ENCODE measurements at regions not wholly inside any gene's neighbourhood (a gene's known extent, or its start where the extent isn't known, plus 50 kb on each side); places are given as distances from the start of the nearest gene placed in this dataset.

- TF ChIP-seq CTCF (IDR thresholded peaks at IDR 0.05; ENCODE audit: control extremely low read depth, extremely low read depth) = no peak
These were observed 118.8 kb upstream of the RPS23 start for GRCh38 chr5:82396871-82397514.

GRCh38 chr5:82396396-82396795 lies 118.2 kb upstream of the RPS23 start:
- DNase-seq = peak in 1 of 3 donors; percentile 31
- no peaks in the 10 kb centered on the region for H3K27me3 ChIP-seq (ENCODE audit: control insufficient read depth in 3 of 3, insufficient read depth in 3 of 3, low read length in 2 of 3)
- no peaks in the 10 kb centered on the region for H3K36me3 ChIP-seq (ENCODE audit: control insufficient read depth in 4 of 4, insufficient read depth in 4 of 4, low read length in 4 of 4)
- peak overlapping the region in 1 of 2 donors; percentile 43 for H3K9ac ChIP-seq (ENCODE audit: insufficient read depth in 1 of 2, low read length in 2 of 2)
- ATAC-seq (ENCODE audit: insufficient read depth, low FRiP score) = no peak
- peaks cover 0 to 7% (median 0%) of the 10 kb centered on the region in 5 donors for H3K4me1 ChIP-seq (ENCODE audit: control insufficient read depth in 5 of 5, insufficient read depth in 5 of 5, low read length in 5 of 5)
- H3K27ac ChIP-seq (ENCODE audit: low read depth in 1 of 2, low read length in 1 of 2) = no peak overlapping the region
- no peak for TF ChIP-seq CTCF (IDR thresholded peaks at IDR 0.05; ENCODE audit: control extremely low read depth, extremely low read depth)
- WGBS, 2 donors = 90 to 93% methylated on average over 2 of the region's 2 CpGs
- H3K9me3 ChIP-seq (ENCODE audit: control insufficient read depth in 4 of 4, insufficient read depth in 3 of 4, low read length in 3 of 4) = no peaks in the 10 kb centered on the region
- H3K4me3 ChIP-seq = no peak overlapping the region

More at GRCh38 chr5:82396871-82397514, 118.8 kb upstream of the RPS23 start:
- Histone ChIP-seq H3K9ac (ENCODE audit: insufficient read depth in 1 of 2, low read length in 2 of 2) (peak overlapping the region in 1 of 2 donors; percentile 43), H3K9me3 (ENCODE audit: control insufficient read depth in 4 of 4, insufficient read depth in 3 of 4, low read length in 3 of 4) (no peaks in the 10 kb centered on the region), H3K27ac (ENCODE audit: low read depth in 1 of 2, low read length in 1 of 2) (peak overlapping the region in 1 of 2 donors; percentile 33), H3K4me3 (no peak overlapping the region), H3K27me3 (ENCODE audit: control insufficient read depth in 3 of 3, insufficient read depth in 3 of 3, low read length in 2 of 3) (no peaks in the 10 kb centered on the region), H3K4me1 (ENCODE audit: control insufficient read depth in 5 of 5, insufficient read depth in 5 of 5, low read length in 5 of 5) (peaks cover 0 to 7% (median 0%) of the 10 kb centered on the region in 5 donors), H3K36me3 (ENCODE audit: control insufficient read depth in 4 of 4, insufficient read depth in 4 of 4, low read length in 4 of 4) (no peaks in the 10 kb centered on the region)
- ATAC-seq (ENCODE audit: insufficient read depth, low FRiP score) (peak; percentile 89), DNase-seq (peak; percentile 93 to 97 (median 96))
- WGBS, 2 donors = 43 to 62% methylated on average over 11 of the region's 11 CpGs

GRCh38 chr5:82393951-82394350 lies 115.8 kb upstream of the RPS23 start:
- DNase-seq = no peak
- TF ChIP-seq CTCF (IDR thresholded peaks at IDR 0.05; ENCODE audit: control extremely low read depth, extremely low read depth) = no peak
- no peaks in the 10 kb centered on the region for H3K27me3 ChIP-seq (ENCODE audit: control insufficient read depth in 3 of 3, insufficient read depth in 3 of 3, low read length in 2 of 3)
- H3K4me1 ChIP-seq (ENCODE audit: control insufficient read depth in 5 of 5, insufficient read depth in 5 of 5, low read length in 5 of 5) = peaks cover 0 to 7% (median 0%) of the 10 kb centered on the region in 5 donors
- no peak overlapping the region for H3K27ac ChIP-seq (ENCODE audit: low read depth in 1 of 2, low read length in 1 of 2)
- H3K9me3 ChIP-seq (ENCODE audit: control insufficient read depth in 4 of 4, insufficient read depth in 3 of 4, low read length in 3 of 4) = no peaks in the 10 kb centered on the region
- no peak overlapping the region for H3K4me3 ChIP-seq
- H3K9ac ChIP-seq (ENCODE audit: insufficient read depth in 1 of 2, low read length in 2 of 2) = no peak overlapping the region
- 90 to 91% methylated on average over 3 of the region's 3 CpGs for WGBS, 2 donors
- no peak for ATAC-seq (ENCODE audit: insufficient read depth, low FRiP score)
- no peaks in the 10 kb centered on the region for H3K36me3 ChIP-seq (ENCODE audit: control insufficient read depth in 4 of 4, insufficient read depth in 4 of 4, low read length in 4 of 4)
